ENCODE measurements at regions not wholly inside any gene's neighbourhood (a gene's known extent, or its start where the extent isn't known, plus 50 kb on each side); places are given as distances from the start of the nearest gene placed in this dataset.

- Histone ChIP-seq H3K4me1 (peaks cover 0 to 6% (median 0%) of the 10 kb centered on the region in 4 donors), H3K4me3 (no peak overlapping the region), H3K9me3 (no peaks in the 10 kb centered on the region), H3K27me3 (no peaks in the 10 kb centered on the region), H3K27ac (no peak overlapping the region), H3K36me3 (no peaks in the 10 kb centered on the region)
- 78 to 88% methylated on average over 1 of the region's 1 CpG for WGBS, 2 donors
- intact Hi-C loops (cut with DNase I): no loop called here
- no peak for DNase-seq
- TF ChIP-seq POLR2A (IDR thresholded peaks at IDR 0.05): no peak
Observed at GRCh38 chr6:153958860-153959259, 80.2 kb upstream of the OPRM1 start.

GRCh38 chr6:153957394-153957793 is 81.6 kb upstream of the OPRM1 start:
- Histone ChIP-seq H3K4me1 (peaks cover 0 to 6% (median 0%) of the 10 kb centered on the region in 4 donors), H3K9me3 (no peaks in the 10 kb centered on the region), H3K36me3 (no peaks in the 10 kb centered on the region), H3K27me3 (no peaks in the 10 kb centered on the region), H3K4me3 (no peak overlapping the region), H3K27ac (no peak overlapping the region)
- 42 to 65% methylated on average over 4 of the region's 4 CpGs for WGBS, 2 donors
- TF ChIP-seq EP300 (IDR thresholded peaks at IDR 0.05) (no peak), POLR2A (IDR thresholded peaks at IDR 0.05) (no peak), POLR2AphosphoS5 (IDR thresholded peaks at IDR 0.05) (no peak), CTCF (IDR thresholded peaks at IDR 0.05) (no peak)
- DNase-seq: no peak
- intact Hi-C loops (cut with DNase I): no loop called here

- H3K27me3 ChIP-seq: no peaks in the 10 kb centered on the region
- WGBS, 2 donors: 56 to 74% methylated on average over 2 of the region's 2 CpGs
- no peaks in the 10 kb centered on the region for H3K9me3 ChIP-seq
- intact Hi-C loops (cut with DNase I): no loop called here
- DNase-seq: no peak
- H3K36me3 ChIP-seq: no peaks in the 10 kb centered on the region
- H3K4me3 ChIP-seq: no peak overlapping the region
- no peak overlapping the region for H3K27ac ChIP-seq
- TF ChIP-seq POLR2A (IDR thresholded peaks at IDR 0.05) (no peak), CTCF (IDR thresholded peaks at IDR 0.05) (no peak), POLR2AphosphoS5 (IDR thresholded peaks at IDR 0.05) (no peak), EP300 (IDR thresholded peaks at IDR 0.05) (no peak)
- H3K4me1 ChIP-seq: peaks cover 0 to 6% (median 0%) of the 10 kb centered on the region in 4 donors
Observed at GRCh38 chr6:153956808-153957207, 82.2 kb upstream of the OPRM1 start.

GRCh38 chr6:153949616-153950015 is 89.4 kb upstream of the OPRM1 start:
- intact Hi-C loops (cut with DNase I): no loop called here
- TF ChIP-seq CTCF (IDR thresholded peaks at IDR 0.05) (no peak), POLR2A (IDR thresholded peaks at IDR 0.05) (no peak), EP300 (IDR thresholded peaks at IDR 0.05) (no peak), POLR2AphosphoS5 (IDR thresholded peaks at IDR 0.05) (no peak)
- Histone ChIP-seq H3K27me3 (no peaks in the 10 kb centered on the region), H3K27ac (no peak overlapping the region), H3K4me3 (no peak overlapping the region), H3K9me3 (no peaks in the 10 kb centered on the region), H3K4me1 (no peaks in the 10 kb centered on the region), H3K36me3 (no peaks in the 10 kb centered on the region)
- no peak for DNase-seq
- 48 to 62% methylated on average over 4 of the region's 4 CpGs for WGBS, 2 donors

GRCh38 chr6:153947808-153948447 is 91.1 kb upstream of the OPRM1 start:
- no peaks in the 10 kb centered on the region for H3K4me1 ChIP-seq
- no peak overlapping the region for H3K4me3 ChIP-seq
- no peaks in the 10 kb centered on the region for H3K27me3 ChIP-seq
- H3K36me3 ChIP-seq: no peaks in the 10 kb centered on the region
- 8 to 22% methylated on average over 5 of the region's 5 CpGs for WGBS, 2 donors
- DNase-seq: no peak
- intact Hi-C loops (cut with DNase I): no loop called here
- H3K27ac ChIP-seq: no peak overlapping the region
- peak in 3 of 4 experiments; percentile 29 to 63 (median 31) for TF ChIP-seq CTCF (IDR thresholded peaks at IDR 0.05)
- no peak for TF ChIP-seq POLR2A (IDR thresholded peaks at IDR 0.05)
- no peak for TF ChIP-seq POLR2AphosphoS5 (IDR thresholded peaks at IDR 0.05)
- H3K9me3 ChIP-seq: no peaks in the 10 kb centered on the region
